ENCODE measurements at regions not wholly inside any gene's neighbourhood (a gene's known extent, or its start where the extent isn't known, plus 50 kb on each side); places are given as distances from the start of the nearest gene placed in this dataset.

GRCh38 chr6:156347246-156347645 lies 429.9 kb upstream of the ARID1B start:
- DNase-seq (ENCODE audit: low read depth, low spot score) = no peak
- no peak overlapping the region for H3K27ac ChIP-seq

DNA sequence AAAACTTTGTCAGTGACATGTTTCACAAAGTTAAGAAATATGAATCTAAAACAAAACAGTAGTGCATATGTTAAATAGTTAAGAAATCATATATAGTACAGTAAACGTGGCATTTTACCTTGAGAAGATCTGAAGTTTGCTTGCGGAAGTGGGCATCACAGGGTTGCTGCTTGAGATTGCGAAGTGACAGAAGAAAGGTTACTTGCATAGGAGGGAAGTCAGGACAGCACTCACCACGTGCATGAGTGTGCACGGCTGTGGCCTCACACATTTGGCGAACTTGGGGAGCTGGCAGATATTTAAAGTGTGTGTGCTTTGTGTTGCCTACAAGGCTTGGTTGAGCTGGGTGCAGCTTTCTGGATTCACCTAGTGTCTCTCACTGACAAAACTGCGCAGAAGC lies 431.5 kb upstream of the ARID1B start:
- H3K27ac ChIP-seq = no peak overlapping the region
- DNase-seq (ENCODE audit: low read depth, low spot score) = no peak

GRCh38 chr6:156344491-156344890 lies 432.7 kb upstream of the ARID1B start:
- no peak overlapping the region for H3K27ac ChIP-seq
- no peak for DNase-seq (ENCODE audit: low read depth, low spot score)

- no peak for DNase-seq (ENCODE audit: low read depth, low spot score)
- H3K27ac ChIP-seq = no peak overlapping the region
Observed at GRCh38 chr6:156337801-156338200, 439.4 kb upstream of the ARID1B start.

DNA sequence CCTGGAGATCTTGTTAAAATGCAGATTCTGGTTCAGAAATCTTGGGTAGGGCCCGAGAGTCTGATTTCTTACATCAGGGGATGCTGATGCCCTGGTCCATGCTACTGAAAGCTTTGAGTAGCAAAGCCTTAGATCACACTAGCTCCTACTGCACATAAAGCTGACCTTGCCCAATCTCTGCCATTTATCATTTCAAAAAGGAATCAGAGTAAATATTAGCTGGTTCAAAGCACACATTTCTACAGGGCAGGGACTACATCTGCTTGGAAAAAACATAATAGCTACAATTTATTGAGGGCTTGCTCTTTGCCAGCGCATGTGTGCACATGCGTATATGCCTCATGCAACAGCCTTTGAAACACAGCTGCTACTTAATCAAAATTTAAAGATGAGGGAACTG lies 440.4 kb upstream of the ARID1B start:
- DNase-seq (ENCODE audit: low read depth, low spot score) = no peak
- H3K27ac ChIP-seq = no peak overlapping the region

DNA sequence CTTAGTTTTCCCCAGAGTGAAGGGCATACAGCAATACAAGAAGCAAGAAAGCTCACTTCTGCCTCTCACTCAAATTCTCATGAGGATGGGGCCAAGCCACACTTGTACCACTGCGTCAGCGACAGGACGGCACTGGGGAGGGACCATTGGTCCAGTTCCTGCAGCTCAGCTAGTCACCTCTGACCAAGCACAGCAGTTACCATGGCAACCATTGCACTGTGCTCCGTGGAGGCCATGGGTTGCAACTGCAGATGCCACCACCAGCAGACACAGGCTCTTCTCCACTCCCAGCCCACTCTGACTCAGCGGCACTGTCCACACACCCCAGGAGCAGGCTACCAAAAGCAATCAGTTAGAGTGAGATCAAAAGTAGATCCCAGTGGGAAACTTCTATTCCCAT lies 441.1 kb upstream of the ARID1B start:
- no peak for DNase-seq (ENCODE audit: low read depth, low spot score)
- no peak overlapping the region for H3K27ac ChIP-seq

DNA sequence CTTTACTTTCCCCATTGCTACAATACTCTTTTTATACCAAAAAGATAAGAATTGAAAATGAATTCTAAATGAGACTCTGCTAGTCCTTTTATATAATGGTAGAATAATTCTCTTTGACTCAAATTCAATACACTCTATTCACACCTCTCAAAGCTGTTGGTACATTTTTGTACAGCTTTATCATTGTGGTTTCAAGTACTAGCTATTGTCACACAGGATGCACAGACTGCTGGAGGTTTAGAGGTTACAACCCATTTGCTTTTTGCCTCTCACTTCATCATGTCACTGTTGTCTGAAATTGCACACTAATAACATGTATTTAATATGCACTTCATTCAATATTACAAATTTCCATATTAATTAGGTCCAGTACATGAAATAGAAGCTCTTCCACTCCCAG lies 442.2 kb upstream of the ARID1B start:
- no peak for DNase-seq (ENCODE audit: low read depth, low spot score)
- no peak overlapping the region for H3K27ac ChIP-seq

GRCh38 chr6:156319707-156320106 lies 457.5 kb upstream of the ARID1B start:
- H3K27ac ChIP-seq = no peak overlapping the region
- DNase-seq (ENCODE audit: low read depth, low spot score) = no peak

DNA sequence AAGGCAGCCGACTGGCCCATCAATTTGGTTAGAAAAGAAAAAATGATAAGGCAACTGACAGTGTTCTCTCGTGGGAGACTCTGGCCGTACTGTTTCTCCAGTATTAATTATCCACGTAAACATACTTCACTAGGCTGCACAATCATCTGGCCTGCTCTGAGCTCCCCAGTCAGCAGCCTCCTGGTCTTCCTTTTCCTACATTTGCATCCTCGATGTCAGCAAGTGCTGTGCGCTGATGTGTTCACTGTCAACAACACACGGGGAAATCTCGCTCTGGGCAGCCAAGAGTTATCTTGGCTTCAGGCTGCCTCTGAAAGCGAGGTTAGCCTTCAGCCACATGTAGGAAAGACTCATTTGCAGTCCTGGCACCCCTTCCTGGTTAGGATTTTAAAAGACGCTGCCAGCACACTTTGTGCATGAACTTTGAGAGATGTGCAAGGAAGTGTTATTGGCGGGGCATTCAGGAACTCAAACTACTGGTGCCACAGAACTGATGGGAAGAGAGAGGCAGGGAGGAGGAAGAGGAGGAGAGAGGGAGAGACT lies 460.5 kb upstream of the ARID1B start:
- no peak overlapping the region for H3K27ac ChIP-seq
- DNase-seq (ENCODE audit: low read depth, low spot score) = no peak

GRCh38 chr6:156315146-156315545 lies 462.0 kb upstream of the ARID1B start:
- no peak overlapping the region for H3K27ac ChIP-seq
- DNase-seq (ENCODE audit: low read depth, low spot score) = no peak

GRCh38 chr6:156313037-156313436 lies 464.1 kb upstream of the ARID1B start:
- DNase-seq (ENCODE audit: low read depth, low spot score) = no peak
- no peak overlapping the region for H3K27ac ChIP-seq

GRCh38 chr6:156311291-156311690 lies 465.9 kb upstream of the ARID1B start:
- no peak overlapping the region for H3K27ac ChIP-seq
- DNase-seq (ENCODE audit: low read depth, low spot score) = no peak

GRCh38 chr6:156310701-156311100 lies 466.5 kb upstream of the ARID1B start:
- H3K27ac ChIP-seq = no peak overlapping the region
- DNase-seq (ENCODE audit: low read depth, low spot score) = no peak

DNA sequence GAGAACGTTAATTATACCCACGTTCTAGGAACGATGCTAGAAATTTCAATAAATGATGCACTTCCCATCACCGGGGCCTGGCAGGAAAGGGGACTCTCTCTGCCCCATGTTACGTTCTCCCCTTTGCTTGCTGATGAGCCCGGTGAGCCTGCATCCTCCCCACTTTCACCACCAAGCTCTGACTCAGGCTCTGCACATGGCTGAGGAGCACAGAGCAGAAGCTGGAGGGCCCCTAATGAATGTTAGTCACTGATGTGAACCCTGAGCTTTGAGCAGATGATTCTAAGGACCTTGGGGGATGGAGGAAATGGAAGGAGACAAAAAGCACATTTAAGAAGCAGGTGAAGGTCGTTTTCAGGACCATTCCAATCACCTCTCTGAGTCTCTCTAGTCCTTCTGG lies 468.2 kb upstream of the ARID1B start:
- H3K27ac ChIP-seq = no peak overlapping the region
- no peak for DNase-seq (ENCODE audit: low read depth, low spot score)

DNA sequence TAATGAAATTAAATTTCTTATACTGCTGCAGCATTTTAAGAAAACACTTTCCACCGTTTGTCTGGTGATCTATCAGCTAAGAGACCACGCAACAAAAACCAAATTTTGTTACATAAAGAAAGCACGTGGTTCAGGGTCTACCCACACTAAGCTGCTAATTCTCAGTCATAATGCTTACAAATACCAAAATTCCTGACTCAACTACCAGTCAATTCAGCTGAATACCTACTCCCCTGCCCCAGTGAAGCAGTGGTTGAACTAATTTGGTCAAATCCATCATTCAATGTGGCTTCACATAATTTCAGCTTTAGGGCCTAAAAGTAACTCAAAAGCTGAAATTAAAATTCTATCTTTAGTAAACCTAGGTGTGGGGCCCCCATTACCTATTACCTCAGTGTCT lies 468.6 kb upstream of the ARID1B start:
- no peak overlapping the region for H3K27ac ChIP-seq
- no peak for DNase-seq (ENCODE audit: low read depth, low spot score)

- no peak for DNase-seq (ENCODE audit: low read depth, low spot score)
- no peak overlapping the region for H3K27ac ChIP-seq
Observed at GRCh38 chr6:156306531-156306930, 470.6 kb upstream of the ARID1B start.

- no peak for DNase-seq (ENCODE audit: low read depth, low spot score)
- no peak overlapping the region for H3K27ac ChIP-seq
Observed at GRCh38 chr6:156283091-156283490, 494.1 kb upstream of the ARID1B start.

- H3K27ac ChIP-seq = no peak overlapping the region
- DNase-seq (ENCODE audit: low read depth, low spot score) = no peak
Observed at GRCh38 chr6:156282087-156282486, 495.1 kb upstream of the ARID1B start.

GRCh38 chr6:156281266-156281665 lies 495.9 kb upstream of the ARID1B start:
- no peak for DNase-seq (ENCODE audit: low read depth, low spot score)
- no peak overlapping the region for H3K27ac ChIP-seq

GRCh38 chr6:156280065-156280464 lies 497.1 kb upstream of the ARID1B start:
- no peak overlapping the region for H3K27ac ChIP-seq

GRCh38 chr6:156279261-156279969 lies 497.8 kb upstream of the ARID1B start:
- H3K27ac ChIP-seq = no peak overlapping the region
- no peak for DNase-seq (ENCODE audit: low read depth, low spot score)

More at GRCh38 chr6:156280065-156280464, 497.1 kb upstream of the ARID1B start:
- no peak for DNase-seq (ENCODE audit: low read depth, low spot score)

DNA sequence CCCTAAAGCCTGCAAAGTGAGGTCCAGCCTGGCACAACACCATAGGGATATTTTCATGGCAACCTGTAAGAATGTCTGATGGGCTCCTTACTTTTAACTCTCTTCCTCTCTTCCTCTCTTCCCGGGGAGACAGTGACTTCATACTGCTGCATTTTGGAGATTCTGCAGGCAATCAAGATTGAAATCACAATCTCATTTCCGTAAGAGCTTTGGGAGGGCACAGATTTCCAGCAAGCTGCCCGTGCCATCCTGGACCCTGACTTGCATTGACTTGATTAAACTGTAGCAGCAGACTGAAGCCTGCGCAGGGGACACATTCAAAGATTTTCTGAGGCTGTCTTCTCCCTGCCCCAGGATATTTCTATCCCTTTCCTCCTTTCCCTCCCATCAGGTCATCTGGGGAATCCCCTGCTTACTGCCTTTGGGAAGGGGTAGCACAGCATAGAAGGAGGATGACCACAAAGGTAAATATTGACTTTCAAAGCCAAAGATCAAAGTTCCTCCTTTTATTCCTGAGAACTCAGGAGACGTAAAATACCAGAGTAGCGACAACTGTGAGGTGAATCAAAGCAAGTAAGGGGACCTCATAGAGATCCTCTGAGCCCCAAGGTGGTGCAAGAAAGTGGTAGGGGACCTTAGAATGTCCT lies 504.0 kb upstream of the ARID1B start:
- H3K27ac ChIP-seq = no peak overlapping the region
- DNase-seq (ENCODE audit: low read depth, low spot score) = no peak

All from epithelial cell of prostate (primary cell).